Stimulated activated memory B cell treated with anti-CD40 and anti-IgM and Interleukin-4, amounts not matched to agents 10 μg/mL and 1 μg/mL and 100 μg/mL, for 72 hours (primary cell): ENCODE measurements at regions not wholly inside any gene's neighbourhood (a gene's known extent, or its start where the extent isn't known, plus 50 kb on each side); places are given as distances from the start of the nearest gene placed in this dataset.

Experiments used
- ATAC-seq: fragments of 150-1000 bp; cut with Tn5 transposase; 2 replicates; pipeline ENCODE4 v1.10.0; 2021
- H3K27ac Mint-ChIP-seq: one replicate; pipeline ENCODE4 v1.8.0; 2022; ENCODE audit warnings: mild to moderate bottlenecking, mixed read lengths
- H3K27me3 Mint-ChIP-seq: one replicate; pipeline ENCODE4 v1.8.0; 2022; ENCODE audit warnings: mixed read lengths
- H3K36me3 Mint-ChIP-seq: one replicate; pipeline ENCODE4 v1.8.0; 2022; ENCODE audit warnings: mixed read lengths
- H3K4me1 Mint-ChIP-seq: one replicate; pipeline ENCODE4 v1.8.0; 2022; ENCODE audit warnings: mixed read lengths
- H3K4me3 Mint-ChIP-seq: one replicate; pipeline ENCODE4 v1.8.0; 2022; ENCODE audit warnings: mild to moderate bottlenecking, moderate library complexity, mixed read lengths
- H3K9me3 Mint-ChIP-seq: one replicate; pipeline ENCODE4 v1.8.0; 2022; ENCODE audit warnings: mixed read lengths

DNA sequence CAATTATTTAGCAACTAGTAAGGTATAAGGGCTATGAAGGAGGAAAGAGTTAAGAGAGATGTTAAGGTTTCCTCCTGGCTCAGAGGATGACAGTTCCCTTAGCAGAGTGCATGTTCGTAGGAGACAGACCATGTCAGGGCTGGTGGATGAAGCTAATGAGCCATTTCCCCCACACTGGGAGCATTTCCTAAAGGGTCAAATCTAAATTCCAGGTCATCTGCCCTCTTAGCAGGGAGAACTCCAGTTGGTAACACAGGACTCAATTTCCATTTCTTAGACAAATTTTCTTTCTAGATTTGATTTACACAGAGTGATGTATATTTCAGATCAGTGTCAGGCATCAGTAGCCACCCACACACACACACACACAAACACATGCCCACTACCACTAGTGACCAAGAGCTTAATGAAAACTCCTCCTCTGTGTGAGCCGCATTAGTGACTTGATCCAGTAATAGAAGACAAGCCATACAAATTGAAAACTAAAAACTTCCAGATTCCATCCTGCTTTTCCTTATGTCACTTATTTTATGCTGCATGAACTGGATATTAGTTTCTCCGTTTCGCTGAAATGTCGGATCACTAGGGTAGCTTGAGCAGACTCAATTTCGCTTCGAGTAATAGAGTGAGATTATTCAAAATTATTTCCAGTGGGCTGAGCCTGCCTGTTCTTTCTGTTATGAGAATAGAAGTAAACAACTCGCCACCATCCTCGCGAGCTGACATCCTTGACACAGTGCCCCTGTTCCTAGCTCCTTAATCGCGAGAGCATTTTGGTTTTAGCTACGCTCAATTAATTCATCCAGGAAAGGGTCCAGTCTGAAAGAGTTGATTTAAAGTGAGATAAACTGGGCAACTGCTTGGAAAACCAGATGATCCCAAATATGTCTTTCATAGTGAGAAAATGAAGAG, 582.6 kb downstream of the SOX6 start:
- H3K27me3 Mint-ChIP-seq: no peaks in the 10 kb centered on the region
- H3K4me1 Mint-ChIP-seq: no peaks in the 10 kb centered on the region
- H3K4me3 Mint-ChIP-seq: no peak overlapping the region
- no peaks in the 10 kb centered on the region for H3K9me3 Mint-ChIP-seq
- ATAC-seq: no peak
- no peaks in the 10 kb centered on the region for H3K36me3 Mint-ChIP-seq
- H3K27ac Mint-ChIP-seq: no peak overlapping the region

DNA sequence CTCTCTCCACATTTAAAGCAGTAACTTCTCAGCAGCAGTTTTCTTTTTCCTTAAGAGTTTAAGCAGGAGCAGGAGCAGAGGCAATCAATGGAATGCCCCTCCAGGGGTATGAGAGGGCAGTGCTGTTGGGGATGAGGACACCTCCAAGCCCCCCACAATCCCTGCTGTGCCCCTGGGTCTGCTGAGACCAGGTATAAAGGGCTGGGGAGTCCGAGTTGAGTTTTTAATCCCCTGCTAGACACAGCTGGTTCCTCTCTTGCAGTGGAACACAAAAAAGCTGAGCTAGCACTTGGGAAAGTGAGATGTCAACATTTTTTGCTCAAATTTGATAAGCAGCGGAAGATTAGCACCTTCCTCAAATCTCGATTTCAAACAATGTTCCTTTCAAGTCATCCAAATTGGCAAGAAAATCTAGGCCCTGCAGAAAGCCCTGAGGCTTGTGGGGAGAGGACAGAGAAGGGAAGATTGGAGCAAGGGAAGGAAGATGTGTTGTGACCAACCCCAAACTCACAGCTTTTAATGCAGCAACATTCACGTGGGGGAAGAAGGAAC, 581.9 kb downstream of the SOX6 start:
- Mint-ChIP-seq H3K4me1 (no peaks in the 10 kb centered on the region), H3K9me3 (no peaks in the 10 kb centered on the region), H3K36me3 (no peaks in the 10 kb centered on the region), H3K4me3 (no peak overlapping the region), H3K27ac (no peak overlapping the region), H3K27me3 (no peaks in the 10 kb centered on the region)
- no peak for ATAC-seq

DNA sequence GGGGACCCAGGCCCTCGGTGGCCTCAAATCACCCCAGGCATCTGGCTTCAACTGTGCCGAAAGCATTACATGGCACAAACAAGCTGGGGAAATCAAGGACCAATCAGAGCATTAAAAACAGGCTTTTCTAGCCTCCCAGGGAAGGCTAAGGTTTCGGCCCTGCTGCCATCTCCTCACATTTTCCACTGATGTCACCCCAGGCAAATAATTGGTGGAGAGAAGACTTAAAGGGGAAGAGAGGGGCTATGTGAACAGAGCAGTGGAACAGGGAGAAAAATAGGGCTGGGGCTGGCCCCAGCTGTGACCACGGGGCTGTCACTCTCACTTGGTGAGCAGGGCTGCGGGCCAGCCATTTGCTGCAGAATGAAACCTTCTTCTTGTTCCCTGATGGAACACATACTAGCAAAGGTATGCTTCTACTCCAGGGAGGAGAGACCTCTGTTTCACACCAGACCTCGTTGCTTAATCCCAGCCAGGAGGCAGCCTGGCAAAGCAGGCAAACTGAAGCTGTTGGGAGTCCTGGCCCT, 581.3 kb downstream of the SOX6 start:
- H3K27me3 Mint-ChIP-seq: no peaks in the 10 kb centered on the region
- H3K36me3 Mint-ChIP-seq: no peaks in the 10 kb centered on the region
- H3K9me3 Mint-ChIP-seq: no peaks in the 10 kb centered on the region
- no peak overlapping the region for H3K4me3 Mint-ChIP-seq
- H3K4me1 Mint-ChIP-seq: no peaks in the 10 kb centered on the region
- no peak for ATAC-seq
- H3K27ac Mint-ChIP-seq: no peak overlapping the region

DNA sequence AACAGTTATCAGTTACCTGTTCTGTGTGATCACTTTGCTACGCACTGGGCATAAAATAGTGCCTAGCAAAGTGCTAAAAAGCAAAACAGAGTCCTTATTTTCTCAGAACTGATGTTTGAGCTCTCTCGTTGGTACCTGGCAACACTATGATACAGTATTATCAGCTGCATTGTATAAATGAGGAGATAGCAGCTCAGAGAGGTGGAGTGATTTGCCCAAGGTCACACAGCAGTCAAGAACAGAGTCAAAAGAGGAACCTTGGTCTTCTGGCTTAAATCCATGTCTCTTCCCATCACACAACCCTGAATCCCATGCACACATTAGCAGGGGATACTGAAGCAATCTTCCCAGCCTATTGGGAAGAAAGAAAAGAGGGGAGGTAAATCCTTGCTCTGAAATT, 580.5 kb downstream of the SOX6 start:
- Mint-ChIP-seq H3K4me1 (no peaks in the 10 kb centered on the region), H3K27me3 (no peaks in the 10 kb centered on the region), H3K36me3 (no peaks in the 10 kb centered on the region), H3K4me3 (no peak overlapping the region), H3K27ac (no peak overlapping the region), H3K9me3 (no peaks in the 10 kb centered on the region)
- ATAC-seq: no peak

DNA sequence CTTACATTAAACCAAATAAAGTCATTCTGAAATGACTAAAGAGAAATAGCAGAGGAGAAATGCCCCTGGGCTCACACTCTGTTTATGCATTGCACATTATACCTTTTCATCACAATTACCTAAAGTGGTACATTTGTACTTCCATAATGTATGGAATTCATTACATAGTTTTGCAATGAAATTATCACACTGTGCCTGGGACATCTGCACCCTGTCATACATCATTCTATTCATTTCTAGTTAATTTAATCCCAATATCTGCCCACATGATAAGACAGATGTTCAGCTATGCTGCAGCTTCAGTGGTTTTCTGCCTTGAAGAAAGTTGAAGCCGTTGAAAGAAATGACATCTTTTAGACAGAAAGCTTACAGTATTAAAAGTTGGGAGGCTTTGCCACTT, 580.0 kb downstream of the SOX6 start:
- Mint-ChIP-seq H3K4me3 (no peak overlapping the region), H3K36me3 (no peaks in the 10 kb centered on the region), H3K4me1 (no peaks in the 10 kb centered on the region), H3K9me3 (no peaks in the 10 kb centered on the region), H3K27ac (no peak overlapping the region), H3K27me3 (no peaks in the 10 kb centered on the region)
- ATAC-seq: no peak

DNA sequence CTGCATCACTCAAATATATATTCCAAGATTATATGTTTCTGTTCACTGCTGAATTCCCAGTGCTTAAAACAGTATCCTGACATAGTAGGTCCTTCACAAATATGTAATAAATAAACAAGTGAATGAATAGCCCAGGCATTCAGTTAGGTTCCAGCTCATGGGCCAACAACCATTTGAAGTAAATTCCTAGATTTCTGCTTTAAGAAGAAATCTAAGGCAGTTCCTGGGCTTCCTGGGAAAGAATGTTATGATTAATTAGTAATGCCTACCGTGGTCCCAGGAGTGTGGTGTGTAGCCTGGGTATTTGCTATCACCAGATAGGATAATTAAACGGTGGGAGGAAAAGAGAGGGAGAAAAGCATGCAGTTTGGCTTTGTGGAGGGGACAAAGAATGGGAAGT, 576.8 kb downstream of the SOX6 start:
- H3K4me1 Mint-ChIP-seq: no peaks in the 10 kb centered on the region
- no peak overlapping the region for H3K27ac Mint-ChIP-seq
- no peak overlapping the region for H3K4me3 Mint-ChIP-seq
- ATAC-seq: no peak
- H3K36me3 Mint-ChIP-seq: no peaks in the 10 kb centered on the region
- no peaks in the 10 kb centered on the region for H3K9me3 Mint-ChIP-seq
- no peaks in the 10 kb centered on the region for H3K27me3 Mint-ChIP-seq

DNA sequence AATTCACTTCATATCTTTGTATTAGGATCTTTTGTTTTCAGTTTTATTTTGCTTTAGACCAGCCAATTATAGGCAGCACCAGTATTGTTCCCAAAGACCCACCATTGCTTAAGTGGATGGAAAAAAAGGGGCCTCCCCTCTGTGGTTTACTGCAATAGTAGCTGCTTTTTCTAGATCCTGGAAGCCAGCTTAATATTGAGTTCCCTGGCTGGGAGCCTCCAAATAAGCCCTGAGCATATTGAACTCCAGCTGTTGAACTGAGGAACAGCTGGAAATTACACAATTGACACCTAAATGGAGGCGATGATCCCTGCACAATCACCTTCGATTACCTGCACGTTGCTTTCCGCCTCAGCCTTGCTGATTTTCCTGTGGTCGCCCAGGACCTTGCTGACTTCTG, 576.0 kb downstream of the SOX6 start:
- Mint-ChIP-seq H3K9me3 (no peaks in the 10 kb centered on the region), H3K27ac (no peak overlapping the region), H3K4me1 (no peaks in the 10 kb centered on the region), H3K27me3 (no peaks in the 10 kb centered on the region), H3K4me3 (no peak overlapping the region), H3K36me3 (no peaks in the 10 kb centered on the region)
- ATAC-seq: no peak

DNA sequence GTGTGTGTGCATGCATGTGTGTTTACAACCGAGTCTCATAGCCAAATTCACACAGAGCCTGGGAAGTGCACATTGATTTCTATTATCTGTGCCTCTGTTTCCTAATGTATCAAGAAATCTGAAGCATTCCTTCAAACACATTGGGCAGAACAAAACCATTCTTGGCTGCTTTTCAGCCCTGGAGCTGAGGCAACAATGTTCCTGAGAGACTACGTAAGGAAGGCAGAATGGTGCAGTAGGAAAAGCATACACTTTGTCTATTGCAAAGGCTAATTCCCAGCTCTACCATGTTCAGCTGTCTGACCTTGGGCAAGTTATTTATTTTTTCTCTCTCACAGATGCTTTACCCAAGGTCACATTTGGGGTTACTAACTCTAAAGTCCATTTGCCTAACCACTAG, 575.5 kb downstream of the SOX6 start:
- no peaks in the 10 kb centered on the region for H3K27me3 Mint-ChIP-seq
- H3K4me3 Mint-ChIP-seq: no peak overlapping the region
- H3K4me1 Mint-ChIP-seq: no peaks in the 10 kb centered on the region
- no peaks in the 10 kb centered on the region for H3K36me3 Mint-ChIP-seq
- no peak overlapping the region for H3K27ac Mint-ChIP-seq
- no peaks in the 10 kb centered on the region for H3K9me3 Mint-ChIP-seq
- ATAC-seq: no peak

DNA sequence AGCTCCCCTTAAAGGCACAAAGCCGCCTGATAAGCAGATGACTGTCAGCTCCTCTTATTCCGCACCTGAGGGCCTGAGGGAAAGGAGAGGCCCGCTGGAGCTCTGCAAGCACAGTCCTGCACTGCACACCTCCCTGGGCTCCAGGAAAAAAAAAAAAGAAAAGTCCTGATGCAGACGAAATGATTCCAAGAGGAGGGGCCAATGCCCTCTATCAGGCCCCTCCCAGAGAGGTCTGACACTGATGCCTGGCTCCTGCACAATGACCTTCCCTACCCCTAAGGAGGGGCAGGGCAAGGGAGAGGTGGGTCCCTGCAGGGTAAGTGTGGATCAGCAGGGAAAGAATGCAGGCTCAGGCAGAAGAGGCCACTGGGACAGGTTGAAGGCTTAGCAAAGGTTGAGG, 572.7 kb downstream of the SOX6 start:
- ATAC-seq: no peak
- H3K4me1 Mint-ChIP-seq: no peaks in the 10 kb centered on the region
- H3K27me3 Mint-ChIP-seq: no peaks in the 10 kb centered on the region
- H3K36me3 Mint-ChIP-seq: no peaks in the 10 kb centered on the region
- H3K4me3 Mint-ChIP-seq: no peak overlapping the region
- H3K9me3 Mint-ChIP-seq: no peaks in the 10 kb centered on the region
- H3K27ac Mint-ChIP-seq: no peak overlapping the region

DNA sequence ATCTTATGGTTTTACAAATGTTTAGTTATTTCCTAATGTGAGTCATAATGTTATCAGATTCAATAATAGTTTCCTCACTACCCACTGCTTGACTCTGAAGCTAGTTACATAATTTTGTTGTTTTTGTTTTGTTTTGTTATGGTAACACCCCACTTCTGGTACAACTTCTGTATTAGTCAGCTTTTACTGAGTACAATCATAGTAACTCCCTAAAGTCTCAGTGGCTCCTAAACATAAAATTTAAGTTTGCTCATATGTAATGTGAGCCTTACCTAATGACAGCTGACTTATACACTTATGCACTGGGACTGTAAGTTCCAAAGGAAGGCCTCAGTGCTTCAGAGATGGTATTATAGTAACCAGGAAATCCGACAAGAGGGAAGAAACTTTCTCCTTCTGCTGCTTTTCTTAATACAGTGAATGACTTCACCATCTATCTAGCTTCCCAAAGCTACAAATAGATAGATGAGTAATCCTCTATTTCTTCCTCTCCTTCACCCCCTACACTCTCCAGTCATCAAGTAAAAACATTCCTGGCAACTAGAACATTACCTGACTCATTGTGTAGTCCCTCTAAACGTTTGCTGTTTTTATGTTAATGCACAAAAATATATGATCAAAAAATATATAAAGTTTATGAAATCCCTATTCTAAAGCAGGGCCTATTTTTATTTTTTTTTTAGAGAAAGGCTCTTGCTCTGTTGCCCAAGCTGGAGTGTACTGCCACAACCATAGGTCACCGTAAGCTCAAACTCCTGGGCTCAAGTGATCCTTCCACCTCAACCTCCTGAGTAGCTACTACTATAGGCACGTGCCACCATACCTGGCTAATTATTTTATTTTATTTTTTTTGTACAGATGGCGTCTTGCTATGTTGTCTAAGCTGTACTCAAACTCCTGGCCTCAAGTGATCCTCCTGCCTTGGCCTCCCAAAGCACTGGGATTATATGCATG, 563.0 kb downstream of the SOX6 start:
- Mint-ChIP-seq H3K36me3 (no peaks in the 10 kb centered on the region), H3K4me3 (no peak overlapping the region), H3K27me3 (no peaks in the 10 kb centered on the region), H3K27ac (no peak overlapping the region), H3K4me1 (no peaks in the 10 kb centered on the region), H3K9me3 (peaks cover 11% of the 10 kb centered on the region)
- ATAC-seq: no peak

DNA sequence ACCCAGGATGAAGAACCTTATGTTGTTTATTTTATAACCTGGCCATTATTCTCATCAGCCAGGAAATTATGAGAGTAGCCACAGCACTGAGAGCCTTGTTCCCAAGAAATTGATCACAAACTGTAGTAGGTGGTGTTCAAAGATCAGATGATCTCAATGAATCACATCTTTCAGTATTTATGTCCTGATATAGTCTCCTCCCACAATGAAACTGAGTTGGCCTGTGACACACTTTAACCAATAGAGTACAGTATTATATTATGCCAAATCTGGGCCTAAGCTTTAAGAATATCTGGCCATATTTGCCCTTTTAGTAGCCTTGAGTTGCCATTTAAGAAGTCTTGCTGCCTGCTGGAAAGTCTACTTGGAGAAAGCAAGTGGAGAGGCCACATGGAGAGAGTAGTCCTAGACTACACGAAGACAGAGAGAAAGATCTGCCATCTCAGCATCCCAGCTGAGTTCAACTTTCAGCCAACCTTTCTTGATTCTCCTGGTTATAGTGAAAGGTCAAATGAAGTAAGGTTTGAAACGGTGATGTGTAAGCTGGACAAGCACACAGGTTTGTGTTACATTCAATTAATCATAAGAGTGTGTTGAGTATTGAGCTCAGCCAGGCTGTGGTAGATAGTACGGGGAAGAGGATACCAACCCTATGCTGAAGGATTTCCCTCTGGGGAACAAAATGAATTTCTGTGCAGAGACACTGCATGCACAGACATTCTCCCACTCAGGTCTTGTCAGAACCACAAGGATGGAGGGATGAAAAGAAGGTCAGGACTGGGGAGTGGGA, 561.8 kb downstream of the SOX6 start:
- Mint-ChIP-seq H3K4me3 (no peak overlapping the region), H3K27me3 (no peaks in the 10 kb centered on the region), H3K9me3 (peaks cover 11% of the 10 kb centered on the region), H3K4me1 (no peaks in the 10 kb centered on the region), H3K36me3 (no peaks in the 10 kb centered on the region), H3K27ac (no peak overlapping the region)
- no peak for ATAC-seq

DNA sequence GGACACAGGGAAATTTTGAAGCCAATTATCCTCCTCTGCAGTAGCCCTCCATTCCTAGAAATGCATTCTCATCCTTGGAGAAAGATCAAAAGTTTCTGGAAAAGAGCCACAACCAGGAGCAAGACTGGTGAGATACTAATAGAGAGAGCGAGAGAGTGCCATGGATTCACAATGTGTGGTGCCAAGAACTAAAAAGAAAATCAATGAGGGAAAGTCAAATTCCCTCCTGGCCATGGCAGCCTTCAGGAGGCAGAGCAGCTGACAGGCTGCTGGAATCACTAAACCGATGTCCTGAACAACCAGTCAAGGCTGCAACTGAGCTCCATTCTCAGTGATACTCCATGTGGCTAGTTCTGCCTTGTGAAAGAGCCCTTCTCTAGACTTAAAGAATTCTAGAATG, 561.0 kb downstream of the SOX6 start:
- H3K4me3 Mint-ChIP-seq: no peak overlapping the region
- peaks cover 11% of the 10 kb centered on the region for H3K9me3 Mint-ChIP-seq

DNA sequence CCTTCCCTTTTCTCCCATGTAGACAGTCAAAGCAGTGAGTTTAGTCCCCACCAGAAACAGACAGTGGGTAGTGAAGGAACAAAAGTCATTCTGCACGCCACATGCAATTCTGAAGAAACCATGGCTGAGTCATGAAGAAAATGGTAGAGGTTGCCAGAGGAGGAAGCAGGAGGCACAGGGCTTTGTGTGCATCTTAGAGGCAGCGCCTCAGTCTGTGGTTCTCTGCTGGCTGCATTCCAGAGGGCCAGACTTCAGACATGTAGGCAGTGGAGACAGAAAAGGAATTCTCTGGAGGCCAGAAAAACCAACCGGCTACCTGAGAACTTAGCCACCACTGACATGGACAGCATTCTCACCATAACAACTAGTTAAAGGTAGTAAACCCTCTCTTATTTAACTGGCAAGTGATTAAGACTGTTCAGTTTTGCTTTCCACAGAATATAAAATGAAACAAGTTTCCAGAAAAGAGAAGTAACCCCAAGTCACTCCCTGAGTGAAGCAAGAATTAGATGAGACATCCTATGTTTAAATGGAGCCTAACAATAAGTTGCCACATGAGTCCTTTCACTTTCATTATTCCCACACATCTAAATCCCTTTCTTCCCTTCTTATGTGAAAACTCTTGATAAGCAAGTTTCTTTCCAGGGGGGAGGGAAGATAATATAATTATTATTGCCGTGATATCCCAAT, 556.1 kb downstream of the SOX6 start:
- no peaks in the 10 kb centered on the region for H3K36me3 Mint-ChIP-seq
- H3K9me3 Mint-ChIP-seq: no peaks in the 10 kb centered on the region
- no peak overlapping the region for H3K27ac Mint-ChIP-seq
- H3K4me1 Mint-ChIP-seq: no peaks in the 10 kb centered on the region
- no peak overlapping the region for H3K4me3 Mint-ChIP-seq
- peak; percentile 54 for ATAC-seq
- H3K27me3 Mint-ChIP-seq: no peaks in the 10 kb centered on the region

More for the DNA sequence above, 561.0 kb downstream of the SOX6 start:
- ATAC-seq: no peak
- H3K36me3 Mint-ChIP-seq: no peaks in the 10 kb centered on the region
- no peak overlapping the region for H3K27ac Mint-ChIP-seq
- H3K27me3 Mint-ChIP-seq: no peaks in the 10 kb centered on the region
- H3K4me1 Mint-ChIP-seq: no peaks in the 10 kb centered on the region

DNA sequence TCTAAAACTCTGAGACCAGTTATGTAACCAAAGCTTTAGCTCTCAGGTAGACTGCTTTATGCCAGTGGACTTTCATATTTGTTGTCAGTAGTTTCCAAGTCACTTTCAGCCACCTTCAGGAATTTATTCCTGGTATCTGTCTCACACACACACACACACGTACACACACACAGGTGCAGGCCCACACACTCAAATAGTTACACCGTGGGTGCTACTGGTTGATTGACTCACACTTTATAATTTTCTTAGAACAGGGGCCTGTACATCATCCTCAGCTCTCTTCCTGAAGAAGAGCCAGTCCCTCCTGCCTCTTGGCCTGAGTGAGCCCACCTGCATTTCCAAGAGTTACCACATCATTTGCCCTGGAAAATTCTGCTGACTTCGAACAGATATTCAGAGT, 555.2 kb downstream of the SOX6 start:
- Mint-ChIP-seq H3K27ac (no peak overlapping the region), H3K27me3 (no peaks in the 10 kb centered on the region), H3K36me3 (no peaks in the 10 kb centered on the region), H3K4me3 (no peak overlapping the region), H3K4me1 (no peaks in the 10 kb centered on the region), H3K9me3 (no peaks in the 10 kb centered on the region)
- no peak for ATAC-seq
